SK-N-SH (cell line): ENCODE measurements at regions not wholly inside any gene's neighbourhood (a gene's known extent, or its start where the extent isn't known, plus 50 kb on each side); places are given as distances from the start of the nearest gene placed in this dataset.

Experiments
- CTCF ChIA-PET: fragments of 300-600, 350-600 bp; formaldehyde crosslinking; extraction: SDS; loops from one replicate; lab custom pipeline; 2021; lab: Yijun Ruan, JAX
- POLR2A ChIA-PET: fragments of 350-600 bp; sonication (Branson Sonifier 250); formaldehyde crosslinking; extraction: SDS; loops from one replicate; lab custom pipeline; 2020; ENCODE audit warnings: antibody characterized with exemption, inconsistent platforms; lab: Yijun Ruan, JAX
- DNase-seq: peaks from one replicate; pipeline ENCODE4 v3.0.0; 2012
- H2AFZ ChIP-seq: fragments of 200-600 bp; sonication (generic); 2 replicates; pipeline ENCODE4 v1.8.1; 2016; ENCODE audit warnings: antibody characterized with exemption, mild to moderate bottlenecking, low read depth
- H3F3A ChIP-seq: fragments of 200-600 bp; sonication (generic); replicated peaks from 2 replicates; pipeline ENCODE3; 2016; ENCODE audit warnings: antibody characterized with exemption, mild to moderate bottlenecking; ENCODE audit not compliant: insufficient read depth
- H3K27ac ChIP-seq, 2 experiments: fragments of 200-500 bp in 1 of 2; fragments of 200-600 bp in 1 of 2; sonication (Bioruptor generic) in 1 of 2; sonication (generic), shearing (Covaris generic) in 1 of 2; 2 replicates each; pipeline versions ENCODE4 v1.5.1 to v1.6.1; 2014 to 2016; ENCODE audit warnings: low read depth in 2 of 2, inconsistent platforms in 1 of 2, low read length in 1 of 2, mild to moderate bottlenecking in 1 of 2, mixed read lengths in 1 of 2
- H3K27me3 ChIP-seq: fragments of 200-600 bp; sonication (generic), shearing (Covaris generic); 2 replicates; pipeline ENCODE4 v1.6.1; 2016; ENCODE audit warnings: mixed run types; ENCODE audit not compliant: insufficient read depth
- H3K36me3 ChIP-seq, 2 experiments: fragments of 200-500 bp in 1 of 2; fragments of 200-600 bp in 1 of 2; sonication (Bioruptor generic) in 1 of 2; sonication (generic) in 1 of 2; replicated peaks in 1 of 2; 2 replicates each; pipeline versions ENCODE3 to v1.5.1; 2014 to 2016; ENCODE audit warnings: low read length in 1 of 2, mild to moderate bottlenecking in 1 of 2; ENCODE audit not compliant: insufficient read depth in 2 of 2, control insufficient read depth in 1 of 2
- H3K4me1 ChIP-seq, 2 experiments: fragments of 200-500 bp in 1 of 2; fragments of 200-600 bp in 1 of 2; sonication (Bioruptor generic) in 1 of 2; sonication (generic), shearing (Covaris generic) in 1 of 2; 2 replicates each; pipeline versions ENCODE4 v1.5.1 to v1.6.1; 2014 to 2016; ENCODE audit warnings: low read depth in 1 of 2, low read length in 1 of 2, mixed run types in 1 of 2; ENCODE audit not compliant: insufficient read depth in 2 of 2, control insufficient read depth in 1 of 2
- H3K4me2 ChIP-seq: fragments of 200-600 bp; sonication (generic), shearing (Covaris generic); 2 replicates; pipeline ENCODE4 v1.6.1; 2017; ENCODE audit warnings: mixed run types
- H3K4me3 ChIP-seq, 2 experiments: fragments of 200-500 bp in 1 of 2; fragments of 200-600 bp in 1 of 2; sonication (Bioruptor generic) in 1 of 2; sonication (generic), shearing (Covaris generic) in 1 of 2; 2 replicates each; pipeline versions ENCODE4 v1.5.1 to v1.8.1; 2014 to 2016; ENCODE audit warnings: low read depth in 2 of 2, inconsistent platforms in 1 of 2, low read length in 1 of 2, mild to moderate bottlenecking in 1 of 2, mixed read lengths in 1 of 2, moderate library complexity in 1 of 2
- H3K79me2 ChIP-seq: fragments of 200-600 bp; sonication (generic); 2 replicates; pipeline ENCODE4 v1.8.1; 2017; ENCODE audit warnings: mild to moderate bottlenecking; ENCODE audit not compliant: insufficient read depth
- H3K9ac ChIP-seq: fragments of 200-600 bp; sonication (generic); 2 replicates; pipeline ENCODE4 v1.6.1; 2017; ENCODE audit warnings: mixed run types
- H3K9me2 ChIP-seq: fragments of 200-600 bp; sonication (generic); 2 replicates; pipeline ENCODE4 v1.6.1; 2017; ENCODE audit warnings: mixed run types
- H3K9me3 ChIP-seq: fragments of 200-600 bp; sonication (generic); 2 replicates; pipeline ENCODE4 v1.6.1; 2017; ENCODE audit warnings: mixed run types, mild to moderate bottlenecking, moderate library complexity
- H4K20me1 ChIP-seq: fragments of 200-600 bp; sonication (generic); 2 replicates; pipeline ENCODE4 v1.6.1; 2017; ENCODE audit warnings: mild to moderate bottlenecking, mixed run types; ENCODE audit not compliant: insufficient read depth
- CHD2 ChIP-seq: fragments of 150-350 bp; IDR thresholded peaks from 2 replicates; pipeline ENCODE4 v1.6.1; 2018; ENCODE audit warnings: low read length; ENCODE audit not compliant: partially characterized antibody
- CTCF ChIP-seq: fragments of 200-600 bp; sonication (generic); IDR thresholded peaks from 2 replicates; pipeline ENCODE4 v1.6.1; 2017; ENCODE audit warnings: antibody characterized with exemption, mild to moderate bottlenecking, moderate library complexity
- FOSL2 ChIP-seq: IDR thresholded peaks from 2 replicates; pipeline ENCODE4 v1.4.0; 2012; ENCODE audit warnings: low read depth, mild to moderate bottlenecking, moderate library complexity, borderline replicate concordance
- FOXJ3 ChIP-seq: sonication (generic); formaldehyde crosslinking; IDR thresholded peaks from 2 replicates; pipeline ENCODE4 v1.5.1; 2020; ENCODE audit warnings: mild to moderate bottlenecking, missing genetic modification reagents
- FOXM1 ChIP-seq: IDR thresholded peaks from 2 replicates; pipeline ENCODE4 v1.4.0; 2012; ENCODE audit warnings: low read depth, mild to moderate bottlenecking
- GABPA ChIP-seq: IDR thresholded peaks from 2 replicates; pipeline ENCODE4 v1.4.0; 2012; ENCODE audit warnings: low read depth, mild to moderate bottlenecking
- GATA2 ChIP-seq: sonication (generic); formaldehyde crosslinking; IDR thresholded peaks from 2 replicates; pipeline ENCODE4 v1.5.0; 2020; ENCODE audit warnings: mild to moderate bottlenecking, missing genetic modification reagents
- IRF3 ChIP-seq: fragments of 150-350 bp; IDR thresholded peaks from 2 replicates; pipeline ENCODE4 v1.6.1; 2016; ENCODE audit warnings: mild to moderate bottlenecking, low read depth, low read length
- JUND ChIP-seq: IDR thresholded peaks from 2 replicates; pipeline ENCODE4 v1.4.0; 2012
- MXI1 ChIP-seq: IDR thresholded peaks from 2 replicates; pipeline ENCODE4 v1.6.1; 2012; ENCODE audit warnings: mild to moderate bottlenecking, low read depth, low read length, improper control_type of control experiment
- NFIC ChIP-seq: IDR thresholded peaks from 2 replicates; pipeline ENCODE4 v1.4.0; 2012; ENCODE audit warnings: borderline replicate concordance
- RAD21 ChIP-seq: IDR thresholded peaks from 2 replicates; pipeline ENCODE4 v1.6.1; 2012; ENCODE audit warnings: mild to moderate bottlenecking, low read length
- RCOR1 ChIP-seq: fragments of 150-350 bp; IDR thresholded peaks from 2 replicates; pipeline ENCODE4 v1.6.1; 2017; ENCODE audit warnings: antibody characterized with exemption, low read length
- RXRA ChIP-seq: IDR thresholded peaks from 2 replicates; pipeline ENCODE4 v1.4.0; 2012; ENCODE audit warnings: low read depth, mild to moderate bottlenecking, borderline replicate concordance
- TEAD4 ChIP-seq: IDR thresholded peaks from 2 replicates; pipeline ENCODE4 v1.4.0; 2012; ENCODE audit warnings: mild to moderate bottlenecking, borderline replicate concordance; ENCODE audit not compliant: insufficient read depth
- USF1 ChIP-seq: IDR thresholded peaks from 2 replicates; pipeline ENCODE4 v1.4.0; 2012; ENCODE audit warnings: low read depth, borderline replicate concordance
- YY1 ChIP-seq: IDR thresholded peaks from 2 replicates; pipeline ENCODE4 v1.4.0; 2012; ENCODE audit warnings: low read depth, mild to moderate bottlenecking
- whole genome bisulfite sequencing: methylation state at CpG from one replicate; pipeline ENCODE4 v1.1.6; 2017; ENCODE audit warnings: low lambda C conversion rate; 5-methylcytosine and 5-hydroxymethylcytosine counted together
- TF ChIP-seq, protein P1 (sequence below): IDR thresholded peaks from 2 replicates; pipeline ENCODE4; 2012

GRCh38 chr10:107420196-107420595 is 255.7 kb upstream of the SORCS1 start:
- H3K4me1 ChIP-seq: no peaks in the 10 kb centered on the region
- H3K4me2 ChIP-seq: no peak overlapping the region
- no peak overlapping the region for H3K9ac ChIP-seq

More at GRCh38 chr10:107420196-107420595, 255.7 kb upstream of the SORCS1 start:
- no peaks in the 10 kb centered on the region for H3K79me2 ChIP-seq
- no peaks in the 10 kb centered on the region for H3K9me2 ChIP-seq
- no peaks in the 10 kb centered on the region for H3K36me3 ChIP-seq
- no peaks in the 10 kb centered on the region for H4K20me1 ChIP-seq
- POLR2A ChIA-PET: no interaction called here
- H3K27ac ChIP-seq: no peak overlapping the region
- H3K9me3 ChIP-seq: no peaks in the 10 kb centered on the region
- no peak overlapping the region for H2AFZ ChIP-seq
- CTCF ChIA-PET: no interaction called here
- WGBS: 44% methylated on average over 3 of the region's 3 CpGs
- TF ChIP-seq GATA2 (CRISPR knock-in tag) (no peak), IRF3 (no peak), TEAD4 (no peak), FOXJ3 (CRISPR knock-in tag) (no peak), FOSL2 (no peak), CTCF (no peak), USF1 (no peak), CHD2 (no peak), NFIC (no peak), JUND (no peak), RXRA (no peak), FOXM1 (no peak), RAD21 (no peak), YY1 (no peak), GABPA (no peak), RCOR1 (no peak), MXI1 (no peak)
- TF ChIP-seq, protein P1, sequence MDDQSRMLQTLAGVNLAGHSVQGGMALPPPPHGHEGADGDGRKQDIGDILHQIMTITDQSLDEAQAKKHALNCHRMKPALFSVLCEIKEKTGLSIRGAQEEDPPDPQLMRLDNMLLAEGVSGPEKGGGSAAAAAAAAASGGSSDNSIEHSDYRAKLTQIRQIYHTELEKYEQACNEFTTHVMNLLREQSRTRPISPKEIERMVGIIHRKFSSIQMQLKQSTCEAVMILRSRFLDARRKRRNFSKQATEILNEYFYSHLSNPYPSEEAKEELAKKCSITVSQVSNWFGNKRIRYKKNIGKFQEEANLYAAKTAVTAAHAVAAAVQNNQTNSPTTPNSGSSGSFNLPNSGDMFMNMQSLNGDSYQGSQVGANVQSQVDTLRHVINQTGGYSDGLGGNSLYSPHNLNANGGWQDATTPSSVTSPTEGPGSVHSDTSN: no peak
- H3K4me3 ChIP-seq: no peak overlapping the region
- H3F3A ChIP-seq: no peaks in the 10 kb centered on the region
- no peaks in the 10 kb centered on the region for H3K27me3 ChIP-seq
- DNase-seq: no peak
